ENCODE measurements at regions not wholly inside any gene's neighbourhood (a gene's known extent, or its start where the extent isn't known, plus 50 kb on each side); places are given as distances from the start of the nearest gene placed in this dataset.

DNA sequence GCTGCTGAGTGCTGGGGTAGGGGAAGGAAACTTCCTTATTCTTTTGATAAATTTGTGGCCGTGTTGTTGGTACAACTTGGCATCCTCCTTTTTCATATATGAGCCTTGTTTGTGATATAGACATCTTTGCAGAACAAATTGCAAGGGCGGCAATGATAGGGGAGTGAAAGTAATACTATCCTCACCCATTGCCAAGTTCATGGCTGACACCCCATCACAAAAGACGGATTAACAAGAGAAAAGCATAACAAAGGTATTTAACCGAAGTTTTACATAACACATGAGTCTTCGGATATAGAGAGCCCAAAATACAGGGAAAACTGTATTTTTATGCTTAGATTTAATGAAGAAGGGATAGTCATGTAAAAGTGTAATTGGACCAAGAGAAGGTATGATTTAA is 86.3 kb upstream of the TMPRSS2 start:
- ChIA-PET CTCF (ENCODE audit: low intra/inter-chr PET ratio, low total read pairs) (no interaction called here), POLR2A (no interaction called here)
- H3K4me3 ChIP-seq (replicated peaks in 1 of 3; ENCODE audit: insufficient read depth in 1 of 3, low read depth in 2 of 3, low read length in 3 of 3): no peak overlapping the region
- BruUV-seq (replicated peaks): no TSS peak
- no peaks in the 10 kb centered on the region for H3K79me2 ChIP-seq (ENCODE audit: insufficient read depth, low read length)
- H3K27ac ChIP-seq (ENCODE audit: extremely low read length, insufficient read depth, low read length): no peak overlapping the region
- no peak overlapping the region for H3K4me2 ChIP-seq (ENCODE audit: low read depth, low read length)
- no peaks in the 10 kb centered on the region for H4K20me1 ChIP-seq (ENCODE audit: insufficient read depth, low read length)
- peaks cover 11% of the 10 kb centered on the region for H3K4me1 ChIP-seq (ENCODE audit: insufficient read depth, low read length)
- peaks cover 0 to 1% of the 10 kb centered on the region in 2 experiments; a peak in 1 of 5 replicates for H3K27me3 ChIP-seq (ENCODE audit: control insufficient read depth in 1 of 2, insufficient read depth in 2 of 2, low read length in 2 of 2)
- no peaks in the 10 kb centered on the region for H3K9me3 ChIP-seq (ENCODE audit: low read length)
- no peak for TF ChIP-seq ZNF75D (CRISPR knock-in tag; IDR thresholded peaks at IDR 0.05; ENCODE audit: borderline replicate concordance)
- WGBS (ENCODE audit: low lambda C conversion rate): 60% methylated on average over 5 of the region's 5 CpGs
- H2AFZ ChIP-seq (ENCODE audit: low read length): no peak overlapping the region
- intact Hi-C loops (cut with micrococcal nuclease; ENCODE audit: unreplicated experiment) (no loop called here), in situ Hi-C loops (cut with HindIII; ENCODE audit: extremely low pct_ligation_motif_present, low pct_unique_long_range_greater_than_20kb) (no loop called here)
- no peaks in the 10 kb centered on the region for H3K36me3 ChIP-seq (replicated peaks in 1 of 2; ENCODE audit: control insufficient read depth in 1 of 2, insufficient read depth in 2 of 2, low read length in 2 of 2)
- FAIRE-seq: no peak
- H3K9ac ChIP-seq (ENCODE audit: insufficient read depth, low read depth, low read length): no peak overlapping the region
- DNase-seq (ENCODE audit: low spot score): no peak
- no peak for ATAC-seq

DNA sequence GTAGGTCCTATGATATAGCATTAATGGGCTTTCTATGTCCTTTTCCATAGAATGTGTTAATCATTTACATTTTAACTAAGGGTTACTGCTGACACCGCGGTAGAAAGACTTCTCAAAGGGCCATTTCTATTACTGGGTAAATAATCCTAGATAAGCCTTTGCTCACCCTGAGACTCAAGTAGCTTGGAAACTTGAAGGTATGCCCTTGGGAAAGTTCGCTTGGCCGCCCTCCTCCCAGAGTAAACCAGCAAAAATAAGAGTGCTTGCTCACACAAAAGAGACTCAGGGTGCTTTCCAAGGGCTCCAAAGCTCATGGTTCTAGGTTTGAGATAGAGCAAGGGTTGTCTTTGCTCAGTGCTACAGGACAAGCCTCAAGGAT is 85.8 kb upstream of the TMPRSS2 start:
- H4K20me1 ChIP-seq (ENCODE audit: insufficient read depth, low read length): no peaks in the 10 kb centered on the region
- POLR2A ChIA-PET: no interaction called here
- intact Hi-C loops (cut with micrococcal nuclease; ENCODE audit: unreplicated experiment): no loop called here

More for the DNA sequence above, 85.8 kb upstream of the TMPRSS2 start:
- no peak overlapping the region for H2AFZ ChIP-seq (ENCODE audit: low read length)
- BruUV-seq (replicated peaks): no TSS peak
- H3K27ac ChIP-seq (ENCODE audit: extremely low read length, insufficient read depth, low read length): no peak overlapping the region
- H3K4me1 ChIP-seq (ENCODE audit: insufficient read depth, low read length): peaks cover 11% of the 10 kb centered on the region
- H3K27me3 ChIP-seq (ENCODE audit: control insufficient read depth in 1 of 2, insufficient read depth in 2 of 2, low read length in 2 of 2): peaks cover 0 to 1% of the 10 kb centered on the region in 2 experiments; a peak in 1 of 5 replicates
- DNase-seq (ENCODE audit: low spot score) (no peak), FAIRE-seq (no peak), ATAC-seq (no peak)
- H3K4me2 ChIP-seq (ENCODE audit: low read depth, low read length): no peak overlapping the region
- CTCF ChIA-PET (ENCODE audit: low intra/inter-chr PET ratio, low total read pairs): no interaction called here
- 3% methylated on average over 4 of the region's 4 CpGs for WGBS (ENCODE audit: low lambda C conversion rate)
- H3K79me2 ChIP-seq (ENCODE audit: insufficient read depth, low read length): no peaks in the 10 kb centered on the region
- no peaks in the 10 kb centered on the region for H3K36me3 ChIP-seq (replicated peaks in 1 of 2; ENCODE audit: control insufficient read depth in 1 of 2, insufficient read depth in 2 of 2, low read length in 2 of 2)
- TF ChIP-seq, protein P1, sequence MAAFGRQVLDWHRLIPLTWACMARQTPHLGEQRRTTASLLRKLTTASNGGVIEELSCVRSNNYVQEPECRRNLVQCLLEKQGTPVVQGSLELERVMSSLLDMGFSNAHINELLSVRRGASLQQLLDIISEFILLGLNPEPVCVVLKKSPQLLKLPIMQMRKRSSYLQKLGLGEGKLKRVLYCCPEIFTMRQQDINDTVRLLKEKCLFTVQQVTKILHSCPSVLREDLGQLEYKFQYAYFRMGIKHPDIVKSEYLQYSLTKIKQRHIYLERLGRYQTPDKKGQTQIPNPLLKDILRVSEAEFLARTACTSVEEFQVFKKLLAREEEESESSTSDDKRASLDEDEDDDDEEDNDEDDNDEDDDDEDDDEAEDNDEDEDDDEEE (CRISPR knock-in tag; IDR thresholded peaks at IDR 0.05): no peak
- TF ChIP-seq SAP130 (CRISPR knock-in tag; IDR thresholded peaks at IDR 0.05; ENCODE audit: low read depth) (no peak), ZNF484 (CRISPR knock-in tag; IDR thresholded peaks at IDR 0.05; ENCODE audit: borderline replicate concordance, low read depth) (no peak), STAT5B (CRISPR knock-in tag; IDR thresholded peaks at IDR 0.05) (no peak)
- in situ Hi-C loops (cut with HindIII; ENCODE audit: extremely low pct_ligation_motif_present, low pct_unique_long_range_greater_than_20kb): no loop called here
- no peaks in the 10 kb centered on the region for H3K9me3 ChIP-seq (ENCODE audit: low read length)
- H3K9ac ChIP-seq (ENCODE audit: insufficient read depth, low read depth, low read length): no peak overlapping the region
- H3K4me3 ChIP-seq (replicated peaks in 1 of 3; ENCODE audit: insufficient read depth in 1 of 3, low read depth in 2 of 3, low read length in 3 of 3): no peak overlapping the region

All from HepG2 (cell line).